Endodermal cell (in vitro differentiated cells): ENCODE measurements at regions not wholly inside any gene's neighbourhood (a gene's known extent, or its start where the extent isn't known, plus 50 kb on each side); places are given as distances from the start of the nearest gene placed in this dataset.
A peak's percentile ranks its signal among the peaks of the same experiment; 100 is the strongest.

Source experiments
- DNase-seq: peaks from one replicate; pipeline ENCODE4 v3.0.0-alpha.2; 2017
- H3K27ac ChIP-seq: 2 replicates; pipeline ENCODE4 v1.5.1; 2013; ENCODE audit warnings: mild to moderate bottlenecking, low read depth, low read length, moderate library complexity
- H3K27me3 ChIP-seq: 2 replicates; pipeline ENCODE4 v1.6.1; 2013; ENCODE audit warnings: mild to moderate bottlenecking, low read length, moderate library complexity; ENCODE audit not compliant: insufficient read depth, control insufficient read depth, poor library complexity, severe bottlenecking
- H3K36me3 ChIP-seq: 2 replicates; pipeline ENCODE4 v1.7.0; 2013; ENCODE audit warnings: mild to moderate bottlenecking, low read length, moderate library complexity; ENCODE audit not compliant: control insufficient read depth, insufficient read depth
- H3K4me1 ChIP-seq: one replicate; pipeline ENCODE4 v1.7.0; 2013; ENCODE audit warnings: low read length; ENCODE audit not compliant: control insufficient read depth, insufficient read depth
- H3K4me3 ChIP-seq: 2 replicates; pipeline ENCODE4 v1.5.1; 2013; ENCODE audit warnings: mild to moderate bottlenecking, low read length, moderate library complexity
- H3K9ac ChIP-seq: 2 replicates; pipeline ENCODE4 v1.6.1; 2013; ENCODE audit warnings: mild to moderate bottlenecking, low read length, moderate library complexity; ENCODE audit not compliant: poor library complexity, severe bottlenecking; ENCODE audit errors: extremely low read depth
- H3K9me3 ChIP-seq: 2 replicates; pipeline ENCODE4 v1.6.1; 2013; ENCODE audit warnings: mild to moderate bottlenecking, low read length, moderate library complexity; ENCODE audit not compliant: control insufficient read depth
- H3K27ac Mint-ChIP-seq: 2 replicates; pipeline ENCODE4 v1.8.0; 2020; ENCODE audit warnings: mixed read lengths
- H3K27me3 Mint-ChIP-seq: 2 replicates; pipeline ENCODE4 v1.8.0; 2021; ENCODE audit warnings: mild to moderate bottlenecking, mixed read lengths; ENCODE audit not compliant: insufficient read depth
- H3K36me3 Mint-ChIP-seq: 2 replicates; pipeline ENCODE4 v1.8.0; 2020; ENCODE audit warnings: low read depth, mixed read lengths
- H3K4me1 Mint-ChIP-seq: 2 replicates; pipeline ENCODE4 v1.8.0; 2020; ENCODE audit warnings: mixed read lengths
- H3K4me3 Mint-ChIP-seq: 2 replicates; pipeline ENCODE4 v1.8.0; 2020; ENCODE audit warnings: mild to moderate bottlenecking, moderate library complexity, mixed read lengths
- H3K9me3 Mint-ChIP-seq: 2 replicates; pipeline ENCODE4 v1.8.0; 2020; ENCODE audit warnings: mild to moderate bottlenecking, mixed read lengths
- CTCF ChIP-seq: fragments of 200-600 bp; sonication (generic); conservative IDR thresholded peaks from 2 replicates; pipeline ENCODE4 v1.5.0; 2021; ENCODE audit warnings: antibody characterized with exemption, mild to moderate bottlenecking
- WGBS, 2 experiments: methylation state at CpG; one replicate each; pipeline versions ENCODE4 v1.1.5 to v1.1.7; 2013; ENCODE audit warnings: missing lambda C conversion rate in 2 of 2, mixed read lengths in 1 of 2; ENCODE audit not compliant: insufficient coverage in 1 of 2, insufficient read length in 1 of 2; 5-methylcytosine and 5-hydroxymethylcytosine counted together

GRCh38 chr10:92785118-92785517 lies 63.2 kb upstream of the EXOC6 start:
- Histone ChIP-seq H3K4me1 (no peaks in the 10 kb centered on the region), H3K9me3 (no peaks in the 10 kb centered on the region), H3K9ac (no peak overlapping the region), H3K4me3 (no peak overlapping the region), H3K27ac (no peak overlapping the region), H3K36me3 (no peaks in the 10 kb centered on the region), H3K27me3 (no peaks in the 10 kb centered on the region)
- WGBS, 2 experiments, result 86 to 94% methylated on average over 6 to 7 of the region's 7 CpGs
- Mint-ChIP-seq H3K9me3 (no peaks in the 10 kb centered on the region), H3K36me3 (no peaks in the 10 kb centered on the region), H3K27me3 (peaks cover 13% of the 10 kb centered on the region), H3K27ac (no peak overlapping the region), H3K4me1 (peaks cover 20% of the 10 kb centered on the region), H3K4me3 (no peak overlapping the region)
- TF ChIP-seq CTCF, result no peak
- DNase-seq, result no peak

GRCh38 chr10:92787557-92788152 lies 60.7 kb upstream of the EXOC6 start:
- DNase-seq, result peak; percentile 78
- H3K27ac Mint-ChIP-seq, result no peak overlapping the region

DNA sequence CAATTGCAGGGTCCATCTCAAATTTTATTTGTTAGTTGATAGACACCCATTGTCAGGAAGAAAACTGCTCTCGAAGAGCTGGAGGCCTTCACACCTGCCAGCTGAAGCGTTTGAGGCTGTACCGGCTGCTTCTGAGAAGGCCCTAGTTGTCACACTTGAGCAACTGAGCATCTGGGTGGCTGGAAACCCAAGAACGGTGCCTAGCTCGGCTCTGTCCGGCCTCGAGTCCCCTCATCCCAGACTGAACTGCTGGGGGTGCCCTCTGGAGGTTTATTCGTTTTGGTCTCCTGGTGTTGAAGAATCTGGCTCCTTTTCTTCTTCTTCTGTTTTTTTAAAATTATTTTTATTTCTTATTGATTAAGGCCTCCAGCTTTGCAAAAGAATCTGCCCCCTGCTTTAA lies 59.3 kb upstream of the EXOC6 start:
- Histone ChIP-seq H3K9me3 (peaks cover 6% of the 10 kb centered on the region), H3K4me1 (no peaks in the 10 kb centered on the region), H3K9ac (no peak overlapping the region), H3K27ac (no peak overlapping the region), H3K4me3 (no peak overlapping the region), H3K36me3 (no peaks in the 10 kb centered on the region), H3K27me3 (no peaks in the 10 kb centered on the region)
- peaks cover 26% of the 10 kb centered on the region for H3K4me1 Mint-ChIP-seq
- H3K27ac Mint-ChIP-seq, result no peak overlapping the region
- H3K27me3 Mint-ChIP-seq, result peaks cover 9% of the 10 kb centered on the region
- no peak overlapping the region for H3K4me3 Mint-ChIP-seq
- no peak for TF ChIP-seq CTCF
- H3K36me3 Mint-ChIP-seq, result no peaks in the 10 kb centered on the region
- WGBS, 2 experiments, result 85 to 88% methylated on average over 4 to 8 of the region's 8 CpGs
- no peaks in the 10 kb centered on the region for H3K9me3 Mint-ChIP-seq
- no peak for DNase-seq

More at GRCh38 chr10:92787557-92788152, 60.7 kb upstream of the EXOC6 start:
- no peak overlapping the region for H3K4me3 ChIP-seq
- H3K27ac ChIP-seq, result no peak overlapping the region
- H3K4me1 ChIP-seq, result no peaks in the 10 kb centered on the region
- no peaks in the 10 kb centered on the region for H3K9me3 ChIP-seq
- no peak for TF ChIP-seq CTCF
- Mint-ChIP-seq H3K9me3 (no peaks in the 10 kb centered on the region), H3K27me3 (peaks cover 13% of the 10 kb centered on the region), H3K36me3 (no peaks in the 10 kb centered on the region), H3K4me3 (no peak overlapping the region), H3K4me1 (peaks cover 26% of the 10 kb centered on the region)
- H3K36me3 ChIP-seq, result no peaks in the 10 kb centered on the region
- H3K9ac ChIP-seq, result no peak overlapping the region
- 77 to 83% methylated on average over 8 to 10 of the region's 11 CpGs for WGBS, 2 experiments
- H3K27me3 ChIP-seq, result no peaks in the 10 kb centered on the region
